Aorta (tissue), 5 donors: ENCODE measurements at regions not wholly inside any gene's neighbourhood (a gene's known extent, or its start where the extent isn't known, plus 50 kb on each side); places are given as distances from the start of the nearest gene placed in this dataset.

Experiments used
- ATAC-seq: fragments of 200-7000 bp; cut with Tn5 transposase; one replicate; pipeline ENCODE4 v1.9.1; 2022; ENCODE audit warnings: moderate library complexity; ENCODE audit not compliant: low FRiP score
- DNase-seq, 2 donors: peaks; one replicate each; pipeline ENCODE4 v3.0.0-alpha.2; 2020
- H3K27ac ChIP-seq, 2 donors: one replicate each; pipeline ENCODE4 v1.5.1; 2013; ENCODE audit warnings: low read length in 2 of 2, mild to moderate bottlenecking in 2 of 2, moderate library complexity in 2 of 2, control low read depth in 1 of 2, inconsistent platforms in 1 of 2, low read depth in 1 of 2
- H3K27me3 ChIP-seq, 2 donors: one replicate each; pipeline ENCODE4 v1.6.1; 2013; ENCODE audit warnings: control low read depth in 1 of 2, low read length in 1 of 2, mild to moderate bottlenecking in 1 of 2, moderate library complexity in 1 of 2; ENCODE audit not compliant: insufficient read depth in 2 of 2, control insufficient read depth in 1 of 2
- H3K36me3 ChIP-seq, 2 donors: one replicate each; pipeline ENCODE4 v1.6.1; 2013; ENCODE audit warnings: control low read depth in 1 of 2, low read length in 1 of 2, mild to moderate bottlenecking in 1 of 2; ENCODE audit not compliant: insufficient read depth in 2 of 2, control insufficient read depth in 1 of 2
- H3K4me1 ChIP-seq, 2 donors: one replicate each; pipeline ENCODE4 v1.6.1; 2013; ENCODE audit warnings: low read length in 2 of 2, control low read depth in 1 of 2, mild to moderate bottlenecking in 1 of 2, moderate library complexity in 1 of 2; ENCODE audit not compliant: insufficient read depth in 2 of 2, control insufficient read depth in 1 of 2
- H3K4me3 ChIP-seq, 2 donors: one replicate each; pipeline ENCODE4 v1.5.1; 2013; ENCODE audit warnings: low read length in 2 of 2, control low read depth in 1 of 2, mild to moderate bottlenecking in 1 of 2
- H3K9me3 ChIP-seq: one replicate; pipeline ENCODE4 v1.6.1; 2013; ENCODE audit warnings: mild to moderate bottlenecking, low read length; ENCODE audit not compliant: control insufficient read depth
- WGBS, 2 donors: extraction: QIAGEN DNeasy Blood & Tissue Kit; methylation state at CpG; one replicate each; pipeline ENCODE4 v1.1.7; 2013; 5-methylcytosine and 5-hydroxymethylcytosine counted together
- intact Hi-C, 2 donors: fragments of 100-400 bp; cut with DNase I; formaldehyde crosslinking; loops; one replicate each; pipeline versions ENCODE4 v1.14.2 to v1.15.0; 2022
- donor health status: healthy with polysubstance abuse.
- donor health status: Bipolar disorder and iron deficiency.
- donor health status: DM: no; HTN: no; CAD: no.
- donor health status: DM: no; HTN: no; CAD: no.
- donor health status: DM: yes; HTN: yes; CAD: no.

GRCh38 chr3:5299161-5299560 is 111.7 kb downstream of the EDEM1 start:
- Histone ChIP-seq H3K27ac (no peak overlapping the region), H3K4me1 (no peaks in the 10 kb centered on the region), H3K9me3 (no peaks in the 10 kb centered on the region), H3K36me3 (no peaks in the 10 kb centered on the region), H3K27me3 (peaks cover 0 to 2% of the 10 kb centered on the region in 2 donors), H3K4me3 (no peak overlapping the region)
- WGBS, 2 donors = 42 to 58% methylated on average over 3 of the region's 3 CpGs
- DNase-seq = no peak
- ATAC-seq = no peak
- intact Hi-C loops = no loop called here

DNA sequence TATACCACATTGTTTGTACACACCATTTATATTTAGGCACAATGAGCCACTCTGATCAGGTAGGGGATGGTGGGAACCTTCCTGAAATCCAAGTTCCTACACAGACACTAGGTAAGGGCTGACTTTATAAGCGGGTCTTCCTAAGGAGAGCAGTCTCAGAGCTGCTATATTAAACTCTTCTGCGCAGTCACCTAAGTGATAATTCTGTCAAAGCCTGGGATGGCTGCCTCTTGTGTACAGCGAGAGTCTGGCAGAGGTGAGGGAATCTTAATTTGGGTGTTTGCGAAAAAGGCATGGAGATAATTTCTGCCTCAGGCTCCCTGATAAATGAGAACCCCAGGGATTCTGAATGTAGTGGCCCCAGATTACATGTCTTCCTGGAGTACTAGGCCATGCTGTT is 113.1 kb downstream of the EDEM1 start:
- ATAC-seq (no peak), DNase-seq (no peak)
- H3K27ac ChIP-seq = no peak overlapping the region
- H3K4me1 ChIP-seq = no peaks in the 10 kb centered on the region
- H3K4me3 ChIP-seq = no peak overlapping the region
- no peaks in the 10 kb centered on the region for H3K36me3 ChIP-seq
- intact Hi-C loops = loop anchor here in 1 of 2 donors (5.0 kb wide), 1 partner anchor 672 kb away; no protein-coding TSS in a partner anchor
- 90% methylated on average over 4 of the region's 4 CpGs for WGBS, 2 donors
- H3K9me3 ChIP-seq = no peaks in the 10 kb centered on the region
- peaks cover 0 to 2% of the 10 kb centered on the region in 2 donors for H3K27me3 ChIP-seq

DNA sequence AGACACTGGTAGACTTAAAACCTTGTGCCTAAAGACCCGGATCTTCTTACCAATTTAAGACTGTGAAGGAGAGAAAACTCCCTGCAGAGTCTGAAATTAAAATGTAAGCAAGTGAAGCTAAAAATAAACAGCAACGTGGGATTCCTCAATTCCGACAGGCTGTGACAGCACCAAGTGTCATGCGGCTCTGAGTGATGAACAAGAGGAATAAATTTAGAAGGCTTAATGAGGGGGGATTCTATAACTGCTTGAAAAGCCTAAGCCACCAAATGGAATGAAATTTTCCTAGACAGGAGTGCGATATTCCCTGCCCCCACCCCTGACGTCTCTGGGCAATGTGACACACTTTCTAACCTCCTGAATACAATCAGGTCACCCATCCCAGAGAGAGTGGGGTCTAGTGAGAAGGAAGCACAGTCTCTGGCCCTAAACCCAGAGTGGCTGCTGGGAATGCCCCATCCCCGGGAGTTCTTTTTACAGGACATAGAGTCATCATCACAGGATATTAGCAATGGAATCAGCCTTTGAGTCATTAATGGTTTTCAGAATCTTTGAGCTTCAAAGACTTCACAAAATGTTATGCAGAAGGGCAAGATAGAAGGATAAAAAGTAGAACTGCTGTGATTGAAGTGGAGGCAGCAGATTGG is 114.3 kb downstream of the EDEM1 start:
- no peak overlapping the region for H3K27ac ChIP-seq
- 41 to 45% methylated on average over 7 of the region's 7 CpGs for WGBS, 2 donors
- no peaks in the 10 kb centered on the region for H3K4me1 ChIP-seq
- H3K36me3 ChIP-seq = no peaks in the 10 kb centered on the region
- intact Hi-C loops = loop anchor here in 1 of 2 donors (5.0 kb wide), 1 partner anchor 671 kb away; no protein-coding TSS in a partner anchor
- H3K27me3 ChIP-seq = peaks cover 0 to 2% of the 10 kb centered on the region in 2 donors
- DNase-seq (no peak), ATAC-seq (no peak)
- no peaks in the 10 kb centered on the region for H3K9me3 ChIP-seq
- no peak overlapping the region for H3K4me3 ChIP-seq

GRCh38 chr3:5302661-5303060 is 115.2 kb downstream of the EDEM1 start:
- peaks cover 0 to 2% of the 10 kb centered on the region in 2 donors for H3K27me3 ChIP-seq
- 74 to 78% methylated on average over 3 of the region's 3 CpGs for WGBS, 2 donors
- no peak for DNase-seq
- intact Hi-C loops = loop anchor here in 1 of 2 donors (5.0 kb wide), 1 partner anchor 670 kb away; no protein-coding TSS in a partner anchor
- no peaks in the 10 kb centered on the region for H3K9me3 ChIP-seq
- H3K4me3 ChIP-seq = no peak overlapping the region
- H3K4me1 ChIP-seq = no peaks in the 10 kb centered on the region
- H3K36me3 ChIP-seq = no peaks in the 10 kb centered on the region
- no peak overlapping the region for H3K27ac ChIP-seq
- ATAC-seq = no peak

DNA sequence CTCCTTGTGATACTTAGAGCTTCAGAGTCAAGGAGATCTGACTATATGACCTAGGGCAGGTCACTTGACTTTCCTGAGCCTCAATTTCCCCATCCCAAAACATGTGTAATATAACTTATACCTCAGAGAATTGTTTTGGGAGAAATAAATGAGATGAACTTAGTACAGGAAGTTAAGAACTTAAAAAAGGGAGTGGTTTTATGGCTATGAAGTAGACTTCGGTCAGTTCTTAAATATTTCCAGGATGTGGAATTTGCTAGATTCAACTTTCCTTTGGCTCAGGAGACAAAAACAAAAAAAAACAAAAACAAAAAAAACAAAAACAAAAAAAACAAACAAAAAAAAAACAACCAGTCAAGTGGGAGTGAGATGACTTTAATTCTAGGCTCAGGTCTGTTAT is 116.7 kb downstream of the EDEM1 start:
- intact Hi-C loops = loop anchor here in 1 of 2 donors (5.0 kb wide), 1 partner anchor 668 kb away; no protein-coding TSS in a partner anchor
- ATAC-seq = no peak

GRCh38 chr3:5304789-5305683 is 117.5 kb downstream of the EDEM1 start:
- intact Hi-C loops = loop anchor here in 1 of 2 donors (5.0 kb wide), 1 partner anchor 667 kb away; no protein-coding TSS in a partner anchor
- no peak for DNase-seq
- Histone ChIP-seq H3K9me3 (no peaks in the 10 kb centered on the region), H3K27me3 (peaks cover 0 to 2% of the 10 kb centered on the region in 2 donors), H3K4me3 (no peak overlapping the region), H3K27ac (no peak overlapping the region), H3K36me3 (no peaks in the 10 kb centered on the region), H3K4me1 (no peaks in the 10 kb centered on the region)
- WGBS, 2 donors = 14 to 16% methylated on average over 13 of the region's 13 CpGs
- ATAC-seq = no peak

More for the DNA sequence above, 116.7 kb downstream of the EDEM1 start:
- WGBS, 2 donors = 68 to 74% methylated on average over 1 of the region's 1 CpG
- H3K36me3 ChIP-seq = no peaks in the 10 kb centered on the region
- H3K27ac ChIP-seq = no peak overlapping the region
- H3K9me3 ChIP-seq = no peaks in the 10 kb centered on the region
- no peak for DNase-seq
- no peaks in the 10 kb centered on the region for H3K4me1 ChIP-seq
- H3K27me3 ChIP-seq = peaks cover 0 to 2% of the 10 kb centered on the region in 2 donors
- no peak overlapping the region for H3K4me3 ChIP-seq

GRCh38 chr3:5305684-5305989 is 118.1 kb downstream of the EDEM1 start:
- intact Hi-C loops = no loop called here
- H3K4me3 ChIP-seq = no peak overlapping the region
- H3K4me1 ChIP-seq = no peaks in the 10 kb centered on the region
- peaks cover 0 to 2% of the 10 kb centered on the region in 2 donors for H3K27me3 ChIP-seq
- ATAC-seq (no peak), DNase-seq (no peak)
- no peaks in the 10 kb centered on the region for H3K9me3 ChIP-seq
- H3K36me3 ChIP-seq = no peaks in the 10 kb centered on the region
- whole genome bisulfite sequencing, 2 donors = 76 to 77% methylated on average over 3 of the region's 3 CpGs
- no peak overlapping the region for H3K27ac ChIP-seq

GRCh38 chr3:5309171-5309570 is 121.7 kb downstream of the EDEM1 start:
- DNase-seq (no peak), ATAC-seq (no peak)
- H3K36me3 ChIP-seq = no peaks in the 10 kb centered on the region
- intact Hi-C loops = no loop called here
- H3K27me3 ChIP-seq = no peaks in the 10 kb centered on the region
- H3K4me3 ChIP-seq = no peak overlapping the region
- 55 to 63% methylated on average over 4 of the region's 4 CpGs for WGBS, 2 donors
- no peaks in the 10 kb centered on the region for H3K9me3 ChIP-seq
- H3K27ac ChIP-seq = no peak overlapping the region
- H3K4me1 ChIP-seq = no peaks in the 10 kb centered on the region
